Adrenal gland (tissue), 5 donors: ENCODE measurements at regions not wholly inside any gene's neighbourhood (a gene's known extent, or its start where the extent isn't known, plus 50 kb on each side); places are given as distances from the start of the nearest gene placed in this dataset.
"Not testable (repeated sequence)": the region's sequence is repeated elsewhere in the genome, so short reads cannot be mapped to it uniquely, and the experiment has no call there.

Experiments
- CTCF ChIP-seq, 6 experiments: fragments of 450-650 bp in 4 of 6; fragments of 200-600 bp in 2 of 6; sonication (generic) in 1 of 6; IDR thresholded peaks; 1 replicate in 5 of 6; 2 replicates in 1 of 6; pipeline versions ENCODE4 v1.5.1 to v1.8.0; 2016 to 2021; ENCODE audit warnings: antibody characterized with exemption in 6 of 6, mild to moderate bottlenecking in 2 of 6, moderate library complexity in 1 of 6
- POLR2A ChIP-seq, 2 donors: fragments of 450-650 bp; IDR thresholded peaks; one replicate each; pipeline ENCODE4 v1.6.1; 2017; ENCODE audit warnings: antibody characterized with exemption in 2 of 2, mild to moderate bottlenecking in 2 of 2, moderate library complexity in 1 of 2
- donor health status: DM: no; HTN: no; CAD: no.

DNA sequence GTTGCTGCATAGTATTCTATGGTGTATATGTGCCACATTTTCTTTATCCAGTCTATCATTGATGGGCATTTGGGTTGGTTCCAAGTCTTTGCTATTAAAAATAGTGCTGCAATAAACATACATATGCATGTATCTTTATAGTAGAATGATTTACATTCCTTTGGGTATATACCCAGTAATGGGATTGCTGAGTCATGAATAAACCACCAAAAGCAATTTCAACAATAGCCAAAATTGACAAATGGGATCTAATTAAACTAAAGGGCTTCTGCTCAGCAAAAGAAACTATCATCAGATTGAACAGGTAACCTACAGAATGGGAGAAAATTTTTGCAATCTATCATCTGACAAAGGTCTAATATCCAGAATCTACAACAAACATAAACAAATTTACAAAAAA lies 101.4 kb upstream of the FAM47B start:
- not testable (repeated sequence) for TF ChIP-seq POLR2A, CTCF (IDR thresholded peaks at IDR 0.05)
